Astrocyte of the cerebellum (primary cell): ENCODE measurements at regions not wholly inside any gene's neighbourhood (a gene's known extent, or its start where the extent isn't known, plus 50 kb on each side); places are given as distances from the start of the nearest gene placed in this dataset.

Source experiments
- DNase-seq: peaks from one replicate; pipeline ENCODE4 v3.0.0-alpha.2; 2011; ENCODE audit warnings: low read depth
- H3K4me3 ChIP-seq: 2 replicates; pipeline ENCODE4 v1.5.1; 2011; ENCODE audit warnings: mild to moderate bottlenecking, low read depth, low read length, moderate library complexity
- CTCF ChIP-seq: IDR thresholded peaks from 2 replicates; pipeline ENCODE4 v1.5.1; 2012; ENCODE audit warnings: low read length, low read depth, moderate library complexity, mild to moderate bottlenecking; ENCODE audit errors: missing control alignments
- in situ Hi-C: cut with HindIII; loops from 2 replicates; pipeline ENCODE4 v1.10.0; 2017; ENCODE audit warnings: low sequenced_read_pairs

GRCh38 chr14:22131749-22132476 is 457.1 kb downstream of the DAD1 start:
- TF ChIP-seq CTCF = peak; percentile 49
- no peak for DNase-seq
- in situ Hi-C loops = no loop called here
- H3K4me3 ChIP-seq = no peak overlapping the region

GRCh38 chr14:22124073-22124613 is 450.5 kb upstream of the OR4E1 start:
- H3K4me3 ChIP-seq = no peak overlapping the region
- DNase-seq = no peak
- in situ Hi-C loops = no loop called here
- no peak for TF ChIP-seq CTCF

- H3K4me3 ChIP-seq = no peak overlapping the region
- in situ Hi-C loops = no loop called here
- no peak for TF ChIP-seq CTCF
- DNase-seq = no peak
Observed at GRCh38 chr14:22122829-22123560, 449.4 kb upstream of the OR4E1 start.

- in situ Hi-C loops = no loop called here
- peak; percentile 23 for TF ChIP-seq CTCF
- DNase-seq = no peak
- H3K4me3 ChIP-seq = no peak overlapping the region
Observed at GRCh38 chr14:22122227-22122818, 448.7 kb upstream of the OR4E1 start.

- no peak for DNase-seq
- no peak overlapping the region for H3K4me3 ChIP-seq
- in situ Hi-C loops = no loop called here
- TF ChIP-seq CTCF = no peak
Observed at GRCh38 chr14:22118899-22119477, 445.4 kb upstream of the OR4E1 start.

GRCh38 chr14:22113401-22113800 is 439.8 kb upstream of the OR4E1 start:
- H3K4me3 ChIP-seq = no peak overlapping the region
- in situ Hi-C loops = no loop called here
- DNase-seq = no peak
- TF ChIP-seq CTCF = no peak
